HepG2 (cell line): ENCODE measurements at regions not wholly inside any gene's neighbourhood (a gene's known extent, or its start where the extent isn't known, plus 50 kb on each side); places are given as distances from the start of the nearest gene placed in this dataset.

Experiments
- ATAC-seq: fragments of 200-7000 bp; cut with Tn5 transposase; 3 replicates; pipeline ENCODE4 v1.9.1; 2020; ENCODE audit warnings: mild to moderate bottlenecking, moderate library complexity
- BruUV-seq: library from RNA; stranded (reverse); fragments of 400-500 nt; replicated peaks from 2 replicates; lab custom pipeline; 2021; lab: Mats Ljungman, UMichigan
- CTCF ChIA-PET: fragments of 300-600 bp; formaldehyde crosslinking; extraction: SDS; loops from one replicate; lab custom pipeline; 2021; ENCODE audit warnings: low total read pairs, inconsistent platforms, low intra/inter-chr PET ratio; lab: Yijun Ruan, JAX
- POLR2A ChIA-PET: fragments of 350-600 bp; sonication (Branson Sonifier 250); formaldehyde crosslinking; loops from one replicate; lab custom pipeline; 2020; ENCODE audit warnings: antibody characterized with exemption, inconsistent platforms; lab: Yijun Ruan, JAX
- DNase-seq: peaks from one replicate; pipeline ENCODE4 v3.0.0-alpha.2; 2015; ENCODE audit warnings: low spot score
- FAIRE-seq: peaks from 3 replicates; lab custom pipeline; 2011; peaks lifted over from hg19 to GRCh38; lab: Jason Lieb, UNC
- H2AFZ ChIP-seq: one replicate; pipeline ENCODE4 v1.6.1; 2011; ENCODE audit warnings: low read length, inconsistent platforms
- H3K27ac ChIP-seq: fragments of 300-600 bp; 3 replicates; pipeline ENCODE4 v1.8.0; 2011; ENCODE audit warnings: mixed run types, mild to moderate bottlenecking, mixed read lengths, low read length, inconsistent platforms; ENCODE audit not compliant: insufficient read depth; ENCODE audit errors: extremely low read length
- H3K27me3 ChIP-seq, 2 experiments: fragments of 200-600 bp in 1 of 2; 2 replicates in 1 of 2; 3 replicates in 1 of 2; pipeline versions ENCODE4 v1.6.0 to v1.8.0; 2011; ENCODE audit warnings: low read length in 2 of 2, mild to moderate bottlenecking in 2 of 2, moderate library complexity in 2 of 2, inconsistent platforms in 1 of 2; ENCODE audit not compliant: insufficient read depth in 2 of 2, control insufficient read depth in 1 of 2
- H3K36me3 ChIP-seq, 2 experiments: fragments of 200-600 bp in 1 of 2; replicated peaks in 1 of 2; 2 replicates in 1 of 2; 3 replicates in 1 of 2; pipeline versions ENCODE4 v1.5.1 to v1.8.0; 2011; ENCODE audit warnings: low read length in 2 of 2, inconsistent platforms in 1 of 2; ENCODE audit not compliant: insufficient read depth in 2 of 2, control insufficient read depth in 1 of 2
- H3K4me1 ChIP-seq: 2 replicates; pipeline ENCODE4 v1.5.1; 2012; ENCODE audit warnings: low read length, inconsistent platforms; ENCODE audit not compliant: insufficient read depth
- H3K4me2 ChIP-seq: 2 replicates; pipeline ENCODE4 v1.6.0; 2011; ENCODE audit warnings: low read depth, low read length, inconsistent platforms
- H3K4me3 ChIP-seq, 3 experiments: fragments of 200-600 bp in 1 of 3; sonication (generic), shearing (Covaris generic) in 1 of 3; replicated peaks in 1 of 3; 2 replicates each; pipeline ENCODE4 v1.5.1; 2011 to 2016; ENCODE audit warnings: low read length in 3 of 3, inconsistent platforms in 2 of 3, low read depth in 2 of 3, mild to moderate bottlenecking in 2 of 3, control low read depth in 1 of 3, mixed read lengths in 1 of 3; ENCODE audit not compliant: insufficient read depth in 1 of 3
- H3K79me2 ChIP-seq: one replicate; pipeline ENCODE4 v1.6.1; 2011; ENCODE audit warnings: low read length, inconsistent platforms; ENCODE audit not compliant: insufficient read depth
- H3K9ac ChIP-seq: 2 replicates; pipeline ENCODE4 v1.6.0; 2011; ENCODE audit warnings: mild to moderate bottlenecking, low read depth, low read length, inconsistent platforms; ENCODE audit not compliant: insufficient read depth
- H3K9me3 ChIP-seq: 2 replicates; pipeline ENCODE4 v1.5.1; 2012; ENCODE audit warnings: mild to moderate bottlenecking, low read length
- H4K20me1 ChIP-seq: 2 replicates; pipeline ENCODE4 v1.6.0; 2011; ENCODE audit warnings: inconsistent platforms, mild to moderate bottlenecking, low read length, moderate library complexity; ENCODE audit not compliant: insufficient read depth
- BCL3 ChIP-seq: sonication (generic); formaldehyde crosslinking; IDR thresholded peaks from 2 replicates; pipeline ENCODE4 v1.5.1; 2020; ENCODE audit warnings: mild to moderate bottlenecking, missing genetic modification reagents, moderate library complexity
- CENPBD1 ChIP-seq: sonication (generic); formaldehyde crosslinking; IDR thresholded peaks from 2 replicates; pipeline ENCODE4 v1.8.0; 2022; ENCODE audit warnings: missing genetic modification reagents, low read depth, mild to moderate bottlenecking, borderline replicate concordance
- ESRRA ChIP-seq: sonication (generic); formaldehyde crosslinking; IDR thresholded peaks from 2 replicates; pipeline ENCODE4 v1.5.1; 2020; ENCODE audit warnings: mild to moderate bottlenecking, low read depth, missing genetic modification reagents
- GTF3A ChIP-seq: sonication (generic); formaldehyde crosslinking; conservative IDR thresholded peaks from 2 replicates; pipeline ENCODE4 v1.4.0; 2020; ENCODE audit warnings: mild to moderate bottlenecking, missing genetic modification reagents
- ISL2 ChIP-seq: sonication (generic); formaldehyde crosslinking; IDR thresholded peaks from 2 replicates; pipeline ENCODE4 v1.5.0; 2020; ENCODE audit warnings: missing genetic modification reagents
- PPARG ChIP-seq: conservative IDR thresholded peaks from 2 replicates; pipeline ENCODE4 v1.6.1; 2016; ENCODE audit warnings: missing biosample characterization, missing genetic modification reagents
- SKIL ChIP-seq: sonication (generic); formaldehyde crosslinking; IDR thresholded peaks from 2 replicates; pipeline ENCODE4 v1.8.0; 2022; ENCODE audit warnings: missing genetic modification reagents, mild to moderate bottlenecking, moderate library complexity, borderline replicate concordance
- ZKSCAN1 ChIP-seq: fragments of 150-350 bp; IDR thresholded peaks from 2 replicates; pipeline ENCODE4 v1.6.1; 2014; ENCODE audit warnings: low read length
- ZNF333 ChIP-seq: sonication (generic); formaldehyde crosslinking; IDR thresholded peaks from 2 replicates; pipeline ENCODE4 v1.4.0; 2020; ENCODE audit warnings: mild to moderate bottlenecking, missing genetic modification reagents, borderline replicate concordance
- ZNF34 ChIP-seq: sonication (generic); formaldehyde crosslinking; IDR thresholded peaks from 2 replicates; pipeline ENCODE4 v1.4.0; 2020; ENCODE audit warnings: mild to moderate bottlenecking, missing genetic modification reagents, borderline replicate concordance
- ZNF362 ChIP-seq: sonication (generic); formaldehyde crosslinking; IDR thresholded peaks from 2 replicates; pipeline ENCODE4 v1.4.0; 2020; ENCODE audit warnings: missing genetic modification reagents, mild to moderate bottlenecking, borderline replicate concordance
- ZNF496 ChIP-seq: sonication (generic); formaldehyde crosslinking; IDR thresholded peaks from 2 replicates; pipeline ENCODE4 v1.8.1; 2023; ENCODE audit warnings: mild to moderate bottlenecking, moderate library complexity, missing genetic modification reagents; ENCODE audit not compliant: insufficient replicate concordance
- ZNF530 ChIP-seq: sonication (generic); formaldehyde crosslinking; IDR thresholded peaks from 2 replicates; pipeline ENCODE4 v1.5.0; 2020; ENCODE audit warnings: low read depth, mild to moderate bottlenecking, missing genetic modification reagents
- ZNF552 ChIP-seq: sonication (generic); formaldehyde crosslinking; IDR thresholded peaks from 2 replicates; pipeline ENCODE4 v1.9.0; 2022; ENCODE audit warnings: missing genetic modification reagents, mild to moderate bottlenecking, borderline replicate concordance
- ZNF557 ChIP-seq: sonication (generic); formaldehyde crosslinking; IDR thresholded peaks from 2 replicates; pipeline ENCODE4 v1.4.0; 2020; ENCODE audit warnings: missing genetic modification reagents
- ZNF562 ChIP-seq: sonication (generic); formaldehyde crosslinking; IDR thresholded peaks from 2 replicates; pipeline ENCODE4 v1.8.0; 2022; ENCODE audit warnings: missing genetic modification reagents, borderline replicate concordance
- ZNF564 ChIP-seq: sonication (generic); formaldehyde crosslinking; IDR thresholded peaks from 2 replicates; pipeline ENCODE4 v1.8.1; 2023; ENCODE audit warnings: mild to moderate bottlenecking, missing genetic modification reagents
- ZSCAN30 ChIP-seq: sonication (generic); formaldehyde crosslinking; IDR thresholded peaks from 2 replicates; pipeline ENCODE4 v1.5.0; 2020; ENCODE audit warnings: mild to moderate bottlenecking, missing genetic modification reagents
- WGBS: methylation state at CpG from one replicate; pipeline ENCODE4 v1.1.6; 2017; ENCODE audit warnings: low lambda C conversion rate; 5-methylcytosine and 5-hydroxymethylcytosine counted together
- in situ Hi-C: cut with HindIII; loops from 2 replicates; pipeline ENCODE4 v1.10.0; 2017; ENCODE audit warnings: low pct_unique_long_range_greater_than_20kb; ENCODE audit not compliant: extremely low pct_ligation_motif_present
- intact Hi-C: fragments of 100-400 bp; cut with micrococcal nuclease; formaldehyde crosslinking; loops from one replicate; pipeline ENCODE4 v1.10.0; 2022; ENCODE audit not compliant: unreplicated experiment

- Histone ChIP-seq H3K4me2 (no peak overlapping the region), H4K20me1 (no peaks in the 10 kb centered on the region), H2AFZ (no peak overlapping the region), H3K79me2 (no peaks in the 10 kb centered on the region), H3K27ac (no peak overlapping the region), H3K27me3 (no peaks in the 10 kb centered on the region), H3K4me3 (no peak overlapping the region), H3K9me3 (peaks cover 34% of the 10 kb centered on the region), H3K36me3 (no peaks in the 10 kb centered on the region), H3K9ac (no peak overlapping the region), H3K4me1 (no peaks in the 10 kb centered on the region)
- no peak for DNase-seq
- no peak for ATAC-seq
- no TSS peak for BruUV-seq
- ChIA-PET CTCF (no interaction called here), POLR2A (no interaction called here)
- in situ Hi-C loops: no loop called here
- no peak for TF ChIP-seq CENPBD1 (CRISPR knock-in tag)
- no peak for TF ChIP-seq ZSCAN30 (CRISPR knock-in tag)
- no peak for TF ChIP-seq PPARG (CRISPR knock-in tag)
- no peak for TF ChIP-seq ESRRA (CRISPR knock-in tag)
- TF ChIP-seq ZNF530 (CRISPR knock-in tag): no peak
- no peak for TF ChIP-seq BCL3
- TF ChIP-seq ZKSCAN1: no peak
- TF ChIP-seq ISL2 (CRISPR knock-in tag): no peak
- no peak for TF ChIP-seq ZNF34 (CRISPR knock-in tag)
- no peak for TF ChIP-seq ZNF333 (CRISPR knock-in tag)
- no peak for TF ChIP-seq SKIL
- TF ChIP-seq ZNF562: no peak
- no peak for TF ChIP-seq ZNF557 (CRISPR knock-in tag)
- TF ChIP-seq ZNF552 (CRISPR knock-in tag): no peak
- no peak for TF ChIP-seq GTF3A (CRISPR knock-in tag)
- no peak for TF ChIP-seq ZNF362 (CRISPR knock-in tag)
- TF ChIP-seq ZNF564 (CRISPR knock-in tag): no peak
- TF ChIP-seq ZNF496 (CRISPR knock-in tag): no peak
- FAIRE-seq: no peak
- intact Hi-C loops: no loop called here
- 3% methylated on average over 3 of the region's 3 CpGs for WGBS
Observed at GRCh38 chr13:105442949-105443699, 1092.3 kb downstream of the EFNB2 start.
